Adrenal gland (tissue), 9 donors: ENCODE measurements at regions not wholly inside any gene's neighbourhood (a gene's known extent, or its start where the extent isn't known, plus 50 kb on each side); places are given as distances from the start of the nearest gene placed in this dataset.

ENCODE experiments used
- DNase-seq, 7 donors: peaks; one replicate each; pipeline ENCODE4 v3.0.0-alpha.2; 2019 to 2020
- H3K27ac ChIP-seq, 5 donors: fragments of 200-600 bp; sonication (generic) in 4 of 5; 1 replicate in 3 of 5; 2 replicates in 2 of 5; pipeline versions ENCODE4 v1.5.1 to v1.8.0; 2016 to 2020; ENCODE audit warnings: mild to moderate bottlenecking in 1 of 5
- H3K27me3 ChIP-seq: fragments of 200-600 bp; 2 replicates; pipeline ENCODE4 v1.8.0; 2021
- H3K36me3 ChIP-seq, 2 donors: fragments of 200-600 bp; replicated peaks in 1 of 2; 1 replicate in 1 of 2; 2 replicates in 1 of 2; pipeline versions ENCODE4 v1.5.1 to v1.8.0; 2018 to 2022
- H3K4me1 ChIP-seq, 2 donors: fragments of 200-600 bp; replicated peaks in 1 of 2; 1 replicate in 1 of 2; 2 replicates in 1 of 2; pipeline versions ENCODE4 v1.5.1 to v1.8.0; 2018 to 2021
- H3K4me3 ChIP-seq, 4 donors: fragments of 200-600 bp; sonication (generic) in 3 of 4; one replicate each; pipeline ENCODE4 v1.5.1; 2016 to 2018
- H3K9me3 ChIP-seq, 3 donors: fragments of 200-600 bp; sonication (generic) in 1 of 3; replicated peaks in 1 of 3; 1 replicate in 2 of 3; 2 replicates in 1 of 3; pipeline versions ENCODE4 v1.5.1 to v1.8.0; 2016 to 2021
- CTCF ChIP-seq, 6 experiments: fragments of 450-650 bp in 4 of 6; fragments of 200-600 bp in 2 of 6; sonication (generic) in 1 of 6; IDR thresholded peaks; 1 replicate in 5 of 6; 2 replicates in 1 of 6; pipeline versions ENCODE4 v1.5.1 to v1.8.0; 2016 to 2021; ENCODE audit warnings: antibody characterized with exemption in 6 of 6, mild to moderate bottlenecking in 2 of 6, moderate library complexity in 1 of 6
- POLR2A ChIP-seq, 2 donors: fragments of 450-650 bp; IDR thresholded peaks; one replicate each; pipeline ENCODE4 v1.6.1; 2017; ENCODE audit warnings: antibody characterized with exemption in 2 of 2, mild to moderate bottlenecking in 2 of 2, moderate library complexity in 1 of 2
- WGBS, 4 donors: extraction: QIAGEN DNeasy Blood & Tissue Kit in 2 of 4; methylation state at CpG; one replicate each; pipeline versions ENCODE4 v1.1.5 to v1.1.7; 2013 to 2017; 5-methylcytosine and 5-hydroxymethylcytosine counted together
- intact Hi-C, 2 donors: fragments of 100-400 bp; cut with DNase I; formaldehyde crosslinking; loops; one replicate each; pipeline versions ENCODE4 v1.14.1 to v1.15.0; 2022 to 2023
- donor health status: healthy with polysubstance abuse.
- donor health status: Bipolar disorder and iron deficiency.
- donor health status: DM: yes; HTN: yes; CAD: no.
- donor health status: DM: no; HTN: no; CAD: no.
- donor health status: DM: no; HTN: no; CAD: no.

GRCh38 chr16:55047331-55047730, 116.7 kb downstream of the IRX5 start:
- intact Hi-C loops = no loop called here
- Histone ChIP-seq H3K9me3 (no peaks in the 10 kb centered on the region), H3K27ac (no peak overlapping the region), H3K4me3 (no peak overlapping the region), H3K4me1 (no peaks in the 10 kb centered on the region), H3K27me3 (peaks cover 6% of the 10 kb centered on the region), H3K36me3 (no peaks in the 10 kb centered on the region)
- no peak for TF ChIP-seq CTCF (IDR thresholded peaks at IDR 0.05)
- no peak for TF ChIP-seq POLR2A (IDR thresholded peaks at IDR 0.05)
- WGBS, 4 donors = 83 to 87% (median 85%) methylated on average over 4 of the region's 4 CpGs
- no peak for DNase-seq

- DNase-seq = peak in 1 of 7 donors; percentile 9
- WGBS, 4 donors = 77 to 87% (median 85%) methylated on average over 6 to 8 of the region's 8 CpGs
- intact Hi-C loops = no loop called here
Observed at GRCh38 chr16:55047903-55048497, 117.3 kb downstream of the IRX5 start.

DNA sequence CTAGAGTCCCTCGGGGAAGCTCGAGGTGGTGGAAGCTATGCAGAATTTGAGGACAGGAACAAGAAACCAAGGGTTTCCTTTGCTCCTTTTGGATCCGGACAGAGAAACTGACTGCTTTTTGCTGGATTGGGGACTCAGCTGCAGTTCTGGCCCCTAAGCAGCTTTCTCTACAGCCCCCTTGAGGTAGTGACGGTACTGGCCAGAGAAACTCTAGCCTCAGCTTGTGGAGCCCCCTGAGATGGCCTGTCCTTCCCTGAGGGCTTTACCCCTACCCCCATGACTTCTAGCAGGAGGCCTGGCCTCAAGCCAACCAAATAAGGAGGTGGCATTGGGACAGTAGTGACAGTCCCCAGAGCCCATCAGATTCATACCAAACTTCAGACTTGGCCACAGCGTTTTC, 118.1 kb downstream of the IRX5 start:
- TF ChIP-seq POLR2A (IDR thresholded peaks at IDR 0.05) (no peak), CTCF (IDR thresholded peaks at IDR 0.05) (no peak)
- WGBS, 4 donors = 71 to 80% (median 76%) methylated on average over 5 of the region's 5 CpGs
- Histone ChIP-seq H3K4me1 (no peaks in the 10 kb centered on the region), H3K9me3 (no peaks in the 10 kb centered on the region), H3K27ac (no peak overlapping the region), H3K27me3 (no peaks in the 10 kb centered on the region), H3K36me3 (no peaks in the 10 kb centered on the region), H3K4me3 (no peak overlapping the region)
- DNase-seq = peak in 1 of 7 donors; percentile 20
- intact Hi-C loops = no loop called here

More at GRCh38 chr16:55047903-55048497, 117.3 kb downstream of the IRX5 start:
- no peaks in the 10 kb centered on the region for H3K36me3 ChIP-seq
- H3K4me1 ChIP-seq = no peaks in the 10 kb centered on the region
- H3K9me3 ChIP-seq = no peaks in the 10 kb centered on the region
- no peak overlapping the region for H3K27ac ChIP-seq
- H3K27me3 ChIP-seq = peaks cover 6% of the 10 kb centered on the region
- H3K4me3 ChIP-seq = no peak overlapping the region
- TF ChIP-seq CTCF (IDR thresholded peaks at IDR 0.05) = no peak
- TF ChIP-seq POLR2A (IDR thresholded peaks at IDR 0.05) = no peak

GRCh38 chr16:55051571-55052347, 121.1 kb downstream of the IRX5 start:
- H3K27me3 ChIP-seq = peaks cover 10% of the 10 kb centered on the region
- peak in 1 of 7 donors; percentile 13 for DNase-seq
- H3K36me3 ChIP-seq = no peaks in the 10 kb centered on the region
- no peak for TF ChIP-seq POLR2A (IDR thresholded peaks at IDR 0.05)
- TF ChIP-seq CTCF (IDR thresholded peaks at IDR 0.05) = no peak
- no peaks in the 10 kb centered on the region for H3K4me1 ChIP-seq
- WGBS, 4 donors = 68 to 77% (median 74%) methylated on average over 7 of the region's 7 CpGs
- intact Hi-C loops = no loop called here
- no peaks in the 10 kb centered on the region for H3K9me3 ChIP-seq
- no peak overlapping the region for H3K27ac ChIP-seq
- no peak overlapping the region for H3K4me3 ChIP-seq
